ENCODE measurements at regions not wholly inside any gene's neighbourhood (a gene's known extent, or its start where the extent isn't known, plus 50 kb on each side); places are given as distances from the start of the nearest gene placed in this dataset.
A peak's percentile ranks its signal among the peaks of the same experiment; 100 is the strongest.

DNA sequence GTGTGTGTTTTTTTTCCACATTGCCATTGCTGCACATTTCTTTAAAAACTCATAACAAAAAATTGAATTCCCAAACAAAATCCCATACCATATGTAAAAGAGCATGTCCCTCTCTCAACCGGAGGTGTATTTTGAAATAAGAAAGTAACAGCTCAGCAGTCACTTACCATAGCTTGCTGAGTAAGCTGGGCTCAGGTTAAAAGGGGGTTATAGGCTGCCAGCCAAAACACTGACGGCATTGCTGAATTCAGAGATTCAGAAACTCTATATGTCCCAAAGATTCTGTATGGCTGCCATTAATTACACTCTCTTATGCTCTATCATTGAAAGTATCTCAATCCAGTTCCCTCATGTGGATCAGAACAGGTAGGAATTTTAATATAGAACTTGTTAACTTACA is 276.0 kb downstream of the FOXG1 start:
- DNase-seq, result no peak

DNA sequence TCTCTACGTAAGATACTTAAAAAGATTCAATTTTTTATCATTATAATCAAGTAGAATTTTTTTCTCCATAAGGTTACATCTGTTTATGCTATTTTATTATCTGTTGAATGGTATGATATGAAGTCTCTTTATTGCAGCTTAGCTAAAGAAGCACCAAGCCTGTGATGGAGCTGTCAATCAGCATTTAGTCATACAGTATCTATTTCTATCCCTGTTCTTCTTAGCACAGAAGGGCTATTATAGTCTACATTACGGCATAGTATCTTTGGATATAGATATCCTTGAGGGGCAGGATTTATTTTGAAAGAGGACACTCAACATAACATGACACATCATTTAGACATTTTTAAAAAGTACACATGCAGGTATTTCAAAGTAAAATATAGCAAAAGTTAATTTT is 277.1 kb downstream of the FOXG1 start:
- DNase-seq, result no peak

DNA sequence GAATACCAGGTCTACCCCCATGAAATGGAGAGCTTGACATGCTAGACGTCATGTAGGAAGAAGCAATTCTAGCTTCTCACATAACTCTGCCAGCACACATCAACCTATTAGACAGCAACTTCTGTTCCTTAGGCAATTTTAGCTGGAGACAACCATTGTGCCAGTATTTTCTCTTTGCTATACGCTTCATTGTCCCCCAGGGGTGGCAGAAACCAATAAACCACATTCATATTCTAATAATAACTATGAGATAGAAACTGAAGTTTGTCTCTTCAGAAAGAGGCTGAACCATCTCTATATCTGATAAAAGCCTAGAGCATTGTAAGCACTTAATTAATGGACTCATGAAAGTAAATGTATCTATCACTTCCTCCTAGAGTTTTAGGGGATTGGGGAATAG is 278.6 kb downstream of the FOXG1 start:
- no peak for DNase-seq

DNA sequence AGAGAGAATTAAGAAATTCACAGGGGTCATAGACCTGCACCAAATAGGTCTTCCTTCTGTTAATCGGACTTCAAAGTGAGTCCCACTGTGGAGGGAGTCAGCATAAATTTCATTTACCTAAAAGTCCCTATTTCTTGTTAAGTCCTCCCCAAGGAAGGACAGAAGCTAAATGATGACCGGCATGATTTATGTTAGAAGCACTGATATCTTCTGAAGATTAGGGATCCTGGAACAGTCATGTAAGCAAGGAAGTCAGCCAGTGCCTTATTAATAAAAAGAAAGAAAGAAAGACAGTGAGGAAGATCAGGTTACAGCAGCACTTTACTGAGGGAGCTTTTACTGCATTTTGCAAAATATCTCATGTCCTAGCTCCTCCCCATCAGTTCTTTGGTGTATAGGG is 287.5 kb downstream of the FOXG1 start:
- no peak for DNase-seq

DNA sequence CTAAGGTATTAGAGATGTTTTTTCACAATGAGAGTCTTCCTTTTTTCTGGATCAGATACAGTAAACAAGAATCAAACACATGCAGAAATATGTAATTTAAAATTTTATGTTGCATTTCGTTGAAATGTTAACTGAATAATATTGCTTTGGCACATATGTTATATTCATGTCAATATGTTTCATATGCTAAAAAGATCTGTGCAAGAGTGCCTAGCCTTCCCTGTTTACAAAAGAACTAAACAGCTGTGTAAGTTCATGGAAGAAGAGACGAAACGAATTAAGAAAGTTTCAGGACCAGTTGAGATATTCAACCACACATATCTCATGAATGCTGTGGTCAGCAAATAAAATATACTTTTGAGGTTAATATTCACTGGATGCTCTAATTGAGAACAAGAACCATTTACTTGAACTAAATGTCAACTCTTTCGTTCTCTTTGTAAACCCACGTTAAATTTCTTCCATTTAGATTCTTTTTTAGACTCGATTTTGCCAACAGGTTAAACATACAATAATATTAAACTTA is 289.5 kb downstream of the FOXG1 start:
- no peak for DNase-seq

DNA sequence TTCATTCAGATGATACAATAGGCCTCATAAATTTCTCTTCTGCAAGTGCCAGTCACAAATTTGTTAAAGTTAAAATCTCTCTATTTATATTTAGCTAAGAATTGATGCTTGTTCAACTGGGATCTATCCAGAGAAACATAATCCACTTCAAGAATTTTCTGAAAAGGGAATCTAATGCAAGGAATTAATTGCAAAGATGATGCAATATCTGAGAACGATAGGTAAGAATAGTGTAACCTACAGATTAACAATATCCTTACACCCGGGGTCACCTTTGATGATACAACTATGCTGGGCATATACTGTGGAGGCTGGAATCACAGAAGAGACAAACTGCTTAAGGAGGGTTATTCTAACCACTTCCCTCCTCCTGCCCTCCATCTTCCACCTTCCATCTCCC is 295.1 kb downstream of the FOXG1 start:
- DNase-seq, result no peak

DNA sequence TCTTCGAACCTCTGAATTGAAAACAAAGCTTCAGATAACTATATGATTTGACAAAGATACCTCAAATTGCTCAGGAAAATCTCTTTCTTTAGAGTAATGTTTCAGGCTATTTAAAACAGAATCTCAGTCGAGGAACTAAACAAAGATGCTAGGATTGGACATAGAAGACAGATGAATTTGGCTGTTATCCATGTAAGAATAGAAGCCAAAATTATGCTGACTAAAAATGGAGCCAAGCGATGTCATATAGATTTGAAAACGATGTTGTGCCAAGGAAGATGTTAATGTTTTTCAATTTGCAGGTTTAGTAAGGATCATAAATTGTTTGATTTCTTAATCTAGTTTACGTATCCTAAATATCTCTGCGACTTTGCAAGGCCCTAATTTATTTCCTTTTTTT is 295.9 kb downstream of the FOXG1 start:
- no peak for DNase-seq

DNA sequence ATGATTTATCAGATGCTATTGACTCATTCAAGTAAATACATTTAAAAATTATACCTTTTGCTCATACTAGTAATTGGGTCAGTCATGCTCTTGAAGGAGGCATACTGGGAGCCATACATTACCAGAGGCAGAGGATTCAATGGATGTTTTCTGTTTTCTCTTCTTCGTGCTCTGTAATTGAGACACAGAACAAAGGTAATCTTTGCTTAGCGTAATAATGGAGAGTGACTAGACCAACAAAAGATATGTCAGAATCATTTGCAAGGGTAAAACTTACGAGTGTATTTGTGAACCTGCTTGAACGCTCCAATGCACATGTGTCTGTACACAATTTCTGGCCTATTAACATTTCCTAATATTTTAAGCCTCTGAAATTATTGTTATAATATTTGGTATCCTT is 296.4 kb downstream of the FOXG1 start:
- peak; percentile 12 to 60 for DNase-seq

DNA sequence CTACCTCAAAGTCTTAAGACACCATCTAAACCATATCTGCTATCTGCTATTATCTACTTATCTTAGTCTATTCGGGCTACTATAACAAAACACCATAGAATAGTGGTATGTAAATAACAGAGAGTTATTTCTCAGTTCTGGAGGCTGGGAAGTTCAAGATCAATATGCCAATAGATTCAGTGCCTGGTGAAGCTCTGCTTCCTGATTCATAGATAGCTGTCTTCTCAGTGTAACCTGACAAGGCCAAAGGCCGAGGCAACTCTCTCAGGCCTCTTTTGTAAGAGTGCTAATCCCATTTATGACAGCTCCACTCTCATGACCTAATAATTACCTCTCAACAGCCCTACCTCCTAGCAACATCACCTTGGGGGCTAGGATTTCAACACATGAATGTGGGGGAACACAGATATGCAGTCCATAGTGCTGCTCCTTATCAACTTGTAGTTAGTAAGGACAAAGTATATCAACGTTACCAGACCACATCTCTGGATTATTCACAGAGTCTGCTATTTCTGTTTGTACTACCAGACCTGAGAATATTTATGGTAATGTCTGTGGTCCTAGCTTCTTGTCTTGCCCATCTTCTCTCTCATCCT is 297.8 kb downstream of the FOXG1 start:
- no peak for DNase-seq

DNA sequence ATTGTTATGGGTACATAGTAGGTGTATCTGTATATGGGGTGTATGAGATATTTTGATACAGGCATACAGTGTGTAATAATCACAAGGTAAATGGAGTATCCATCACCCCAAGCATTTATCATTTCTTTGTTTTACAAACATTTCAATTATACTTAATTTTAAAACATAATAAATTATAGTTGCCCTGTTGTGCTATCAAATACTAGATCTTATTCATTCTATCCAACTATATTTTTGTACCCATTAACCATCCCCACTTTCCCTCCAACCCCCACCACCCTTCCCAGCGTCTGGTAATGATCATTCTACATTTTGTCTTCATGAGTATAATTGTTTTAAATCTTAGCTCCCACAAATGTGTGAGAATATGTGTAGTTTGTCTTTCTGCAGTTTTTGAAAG is 302.6 kb downstream of the FOXG1 start:
- no peak for DNase-seq

DNA sequence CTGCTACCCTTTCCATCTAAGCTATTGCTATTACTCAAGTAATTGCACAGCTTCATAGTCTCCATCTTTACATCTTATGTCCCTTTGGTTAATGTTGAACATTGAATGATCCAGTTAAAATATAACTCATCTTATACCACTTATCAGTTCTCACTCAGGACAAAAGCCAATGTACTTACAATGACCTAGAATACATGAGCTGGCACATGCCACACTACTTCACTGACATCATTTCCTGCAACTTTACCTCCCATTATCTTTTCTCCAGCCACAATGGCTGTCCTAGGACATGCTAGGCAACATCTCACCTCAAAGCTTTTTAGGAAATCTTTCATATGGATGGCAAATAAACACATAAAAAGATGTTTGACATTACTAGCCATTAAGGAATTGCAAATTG is 309.2 kb downstream of the FOXG1 start:
- no peak for DNase-seq

DNA sequence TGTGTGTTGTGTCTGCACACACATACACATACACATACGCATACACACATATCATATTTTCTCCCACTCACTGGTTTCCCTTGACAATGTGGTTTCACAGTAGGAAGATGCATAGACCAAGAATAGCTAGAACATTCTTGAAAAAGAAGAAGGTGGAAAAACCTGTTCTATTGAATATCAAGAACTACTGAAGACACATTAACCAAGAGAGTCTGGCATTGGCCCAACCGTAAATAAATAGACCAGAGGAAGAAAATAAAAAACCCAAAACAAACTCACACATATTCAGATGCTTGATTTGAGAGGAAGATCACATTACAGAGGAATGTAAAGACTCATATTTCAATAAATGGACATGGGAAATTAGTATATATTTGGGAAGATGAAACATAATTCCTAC is 311.3 kb downstream of the FOXG1 start:
- no peak for DNase-seq

DNA sequence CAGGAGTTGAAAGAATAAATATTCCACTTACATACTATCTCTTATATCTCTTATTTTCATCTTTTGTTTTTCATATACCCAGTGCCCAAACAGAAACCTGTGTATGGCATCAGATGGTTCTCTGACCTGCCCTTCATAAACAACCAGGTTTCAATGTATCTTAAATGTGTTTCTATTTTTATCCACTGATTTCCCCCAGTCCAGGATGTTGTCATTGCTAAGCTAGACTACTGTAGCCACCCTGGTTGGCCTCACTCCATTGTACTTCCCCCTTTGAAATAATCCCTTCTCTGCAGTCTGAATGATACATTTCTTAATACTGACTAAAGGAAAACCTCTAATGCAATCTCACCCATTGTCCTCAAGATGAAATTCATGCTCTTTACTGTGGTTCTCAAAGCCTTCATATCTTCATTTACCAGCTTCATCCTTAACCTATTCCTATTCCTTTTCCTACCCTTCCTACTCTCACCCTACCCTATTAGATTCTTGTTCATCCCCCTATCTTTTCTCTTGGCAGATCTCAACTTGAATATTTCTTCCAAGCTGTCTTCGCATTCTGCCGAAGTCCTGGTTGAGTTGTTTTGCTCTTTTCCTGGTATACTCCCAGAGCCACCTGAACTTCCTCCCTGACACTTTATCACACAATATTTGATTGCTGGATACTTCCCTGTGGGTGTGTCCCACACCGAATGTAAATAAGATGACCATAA is 312.4 kb downstream of the FOXG1 start:
- DNase-seq, result no peak

DNA sequence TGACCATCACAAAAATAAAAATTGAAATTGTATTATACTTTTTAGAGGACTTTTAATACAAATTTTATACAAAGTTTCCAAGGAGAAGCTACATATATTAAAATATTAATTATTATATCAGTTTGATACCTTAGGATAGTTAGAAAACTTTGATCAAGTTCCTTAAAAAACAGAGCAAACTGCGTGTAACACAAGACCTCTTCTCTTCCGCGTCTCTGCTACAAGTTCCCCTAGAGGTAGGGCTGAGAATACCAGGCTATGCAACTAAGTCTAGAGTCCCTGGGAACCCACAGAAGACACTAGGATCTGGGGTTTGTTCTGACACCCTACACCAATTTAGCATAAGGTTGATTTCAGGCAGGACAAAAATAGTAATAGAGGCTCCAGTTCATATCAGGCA is 319.0 kb downstream of the FOXG1 start:
- DNase-seq, result peak in 1 of 2 experiments; percentile 8

DNA sequence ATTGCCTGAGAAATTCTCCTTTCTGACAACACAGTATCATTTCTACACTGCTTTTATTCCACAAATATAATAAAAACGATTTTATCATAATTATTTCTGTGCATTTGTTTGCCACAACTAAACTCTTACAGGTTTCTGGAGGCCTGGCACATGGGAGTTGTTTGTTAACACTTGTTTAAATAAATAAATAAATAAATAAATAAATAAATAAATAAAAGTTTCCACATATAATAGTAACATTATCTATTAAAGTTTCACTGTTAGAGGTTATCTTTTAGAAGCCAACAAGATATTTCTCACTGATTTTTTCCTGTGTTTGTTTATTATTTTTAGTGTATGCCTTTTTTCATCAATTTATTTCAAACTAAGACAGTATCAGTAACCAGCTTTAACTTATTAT is 323.3 kb downstream of the FOXG1 start:
- no peak for DNase-seq

DNA sequence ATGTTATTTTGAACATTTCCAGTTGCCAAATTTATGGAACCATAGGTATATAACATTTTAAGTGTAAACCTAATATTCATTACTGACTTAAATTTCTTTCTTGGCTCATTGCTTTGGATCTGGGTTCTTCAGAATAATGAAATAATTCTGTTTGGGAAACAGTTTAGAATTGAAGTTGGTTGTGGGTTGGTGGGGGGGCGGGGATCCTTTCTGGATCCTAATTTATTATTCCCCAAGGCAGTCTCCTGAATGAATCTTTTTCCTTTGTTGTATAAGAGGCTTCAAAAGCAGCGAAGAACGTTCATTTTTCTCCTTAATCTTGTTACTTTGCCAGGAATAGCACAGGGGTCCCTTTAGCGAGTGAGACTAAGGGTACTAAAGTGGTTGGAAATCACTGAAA is 325.5 kb downstream of the FOXG1 start:
- no peak for DNase-seq

DNA sequence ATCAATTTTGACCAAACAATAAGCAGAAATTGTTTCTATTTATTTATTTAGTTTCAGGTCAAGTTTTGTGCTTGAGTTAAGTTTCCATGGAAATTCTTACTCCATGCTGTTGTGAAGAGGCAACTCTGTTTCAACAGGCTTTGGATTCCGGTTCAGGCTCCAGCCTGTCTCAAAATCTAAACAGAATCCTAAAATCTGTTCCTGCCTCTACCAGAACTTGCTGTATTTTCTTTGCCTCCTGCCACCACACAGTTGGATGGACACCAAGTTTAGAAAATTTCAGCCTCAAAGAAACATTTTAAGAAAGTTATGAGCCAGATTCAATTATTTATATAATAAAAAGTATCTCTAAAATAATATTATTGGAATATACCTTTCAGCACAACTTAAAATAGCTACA is 330.9 kb downstream of the FOXG1 start:
- DNase-seq, result no peak

DNA sequence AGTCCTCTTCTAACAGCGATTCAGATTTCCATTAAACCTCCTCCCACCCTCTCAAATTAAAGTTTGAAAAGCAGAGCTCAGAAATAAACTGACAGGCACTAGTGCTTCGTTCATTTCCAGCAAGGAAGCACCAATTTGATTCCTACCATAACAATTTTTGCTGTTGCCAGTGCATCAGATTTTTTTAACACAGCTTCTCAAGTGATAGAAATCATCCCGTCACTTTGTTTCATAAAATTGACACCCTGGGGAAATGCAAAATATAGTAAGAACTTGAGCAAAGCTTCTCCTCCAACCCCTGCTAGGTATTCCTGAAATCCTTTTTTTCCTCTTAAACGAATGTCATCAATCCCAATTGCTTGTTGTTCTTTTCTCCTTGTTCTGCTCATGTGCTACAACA is 332.1 kb downstream of the FOXG1 start:
- no peak for DNase-seq

DNA sequence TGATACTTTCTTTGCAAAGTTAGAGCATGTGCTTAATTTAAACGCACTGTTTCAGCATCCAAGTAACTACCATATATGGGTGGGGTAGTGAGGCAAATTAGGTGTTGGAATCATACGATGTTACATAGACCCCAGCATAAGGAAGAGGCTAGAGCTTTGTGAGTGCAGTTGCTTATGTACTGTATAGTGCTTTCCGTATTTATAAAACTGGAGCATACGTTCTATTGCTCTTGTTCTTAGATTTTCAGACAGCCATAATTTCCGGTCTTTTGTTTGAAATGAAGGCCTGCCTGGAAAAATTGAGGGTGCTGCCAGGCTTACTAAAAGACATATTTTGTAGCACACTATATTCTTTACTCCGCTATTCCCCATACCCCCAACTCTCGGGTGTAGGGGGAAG is 335.7 kb downstream of the FOXG1 start:
- DNase-seq, result no peak

DNA sequence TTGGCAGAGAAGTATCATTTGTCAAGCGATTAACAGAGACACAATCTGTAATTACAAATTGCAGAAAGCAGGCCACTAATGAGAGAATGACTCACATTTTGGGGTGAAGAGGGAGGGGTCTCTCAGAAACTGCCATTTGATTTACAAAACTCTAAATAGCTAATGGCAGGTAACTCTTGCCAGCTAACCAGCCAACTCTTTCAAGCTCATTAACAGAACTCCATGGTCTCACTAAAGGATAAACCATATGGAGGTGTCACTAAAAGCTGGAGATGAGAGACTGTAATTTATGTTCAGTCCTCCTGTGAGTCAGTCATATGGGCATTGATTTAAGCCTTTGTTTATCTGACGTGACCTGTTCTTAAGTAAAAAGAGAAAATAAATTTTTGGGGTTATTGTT is 336.4 kb downstream of the FOXG1 start:
- peak; percentile 63 to 91 for DNase-seq

DNA sequence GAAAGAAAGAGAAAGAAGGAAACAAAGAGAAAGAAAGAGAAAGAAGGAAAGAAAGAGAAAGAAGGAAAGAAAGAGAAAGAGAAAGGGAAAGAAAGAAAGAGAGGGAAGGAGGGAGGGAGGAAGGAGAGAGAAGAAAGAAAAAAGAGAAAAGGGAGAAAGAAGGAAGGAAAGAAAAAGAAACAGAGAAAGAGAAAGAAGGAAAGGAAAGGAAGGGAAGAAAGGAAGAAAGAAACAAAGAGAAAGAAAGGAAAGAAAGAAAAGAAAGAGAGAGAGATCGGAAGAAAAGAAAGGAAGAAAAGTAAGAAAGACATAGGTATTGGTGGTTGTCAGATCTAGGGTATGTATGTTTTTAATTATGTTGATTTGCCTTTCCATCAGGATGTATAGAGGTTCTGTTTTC is 342.3 kb downstream of the FOXG1 start:
- no peak for DNase-seq

DNA sequence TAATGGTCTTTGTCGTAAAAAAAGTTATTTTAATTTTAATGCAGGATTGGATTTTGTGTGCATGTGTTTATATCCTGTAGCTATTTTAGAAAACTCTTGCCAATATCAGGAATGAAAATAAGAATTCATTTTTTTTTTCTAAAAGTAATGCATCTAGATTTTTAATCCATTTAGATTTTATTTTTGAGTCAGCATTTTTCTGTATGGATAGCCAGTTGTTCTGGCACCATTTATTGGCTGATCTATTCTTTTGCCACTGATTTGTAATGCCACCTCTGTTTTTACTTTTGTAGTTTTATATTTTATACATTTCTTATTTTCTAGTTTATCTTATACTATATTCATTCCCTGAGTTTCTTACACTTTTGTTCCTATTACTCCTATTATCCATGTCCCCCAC is 343.0 kb downstream of the FOXG1 start:
- DNase-seq, result no peak

DNA sequence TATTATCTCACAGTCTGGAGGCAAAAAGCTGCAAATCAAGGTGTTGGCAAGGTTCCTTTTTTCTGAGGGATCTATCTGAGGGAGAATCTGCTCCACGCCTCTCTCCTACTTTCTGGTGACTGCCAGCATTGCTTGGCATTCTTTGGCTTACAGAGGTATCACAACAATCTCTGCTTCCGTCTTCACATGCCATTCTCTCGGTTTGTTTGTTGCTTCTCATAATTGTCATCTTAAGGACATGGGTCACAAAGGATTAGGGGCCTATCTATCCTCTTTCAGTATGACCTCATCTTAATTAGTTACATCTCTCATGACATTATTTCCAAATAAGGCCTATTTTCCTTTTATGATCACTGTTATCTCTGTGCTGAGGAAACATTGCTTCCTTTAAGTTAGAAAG is 345.0 kb downstream of the FOXG1 start:
- DNase-seq, result no peak

DNA sequence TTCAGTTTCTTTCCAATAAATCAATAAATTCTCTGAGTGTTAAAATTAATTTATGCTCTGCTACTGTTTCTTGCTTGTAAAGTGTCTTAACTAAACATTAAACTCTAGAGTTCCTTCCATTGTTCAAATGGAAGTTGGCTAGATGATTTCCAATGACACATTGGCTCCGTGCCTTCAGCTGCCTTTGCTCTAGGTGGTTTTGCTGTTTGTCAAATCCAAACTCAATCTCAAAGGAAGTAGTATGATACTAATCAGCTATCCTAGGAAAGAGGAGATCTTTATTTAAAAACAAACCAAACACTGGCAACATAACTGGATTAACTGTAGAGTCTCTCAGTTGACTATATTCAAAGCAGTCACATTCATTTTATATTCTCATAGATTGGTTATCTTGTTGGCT is 356.4 kb downstream of the FOXG1 start:
- no peak for DNase-seq

DNA sequence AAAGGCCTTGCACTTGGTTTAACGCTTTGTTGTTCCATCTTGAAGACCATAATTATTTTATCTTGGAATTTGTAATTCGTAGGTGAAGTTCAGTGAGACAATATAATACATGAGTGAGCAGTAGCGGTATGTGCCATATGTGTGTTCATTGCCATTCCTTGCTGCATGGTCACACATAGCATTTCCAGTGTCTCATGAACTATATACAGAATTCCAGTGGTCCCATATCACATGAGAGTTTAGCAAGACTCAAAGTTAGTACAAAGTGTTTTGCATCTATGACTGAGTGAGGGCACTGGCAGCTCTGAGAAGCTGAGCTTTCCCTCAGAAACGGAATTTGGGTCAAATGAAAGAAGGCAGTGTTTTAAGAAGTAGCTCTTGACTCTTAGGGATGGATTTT is 359.8 kb downstream of the FOXG1 start:
- no peak for DNase-seq
